ENCODE measurements at regions not wholly inside any gene's neighbourhood (a gene's known extent, or its start where the extent isn't known, plus 50 kb on each side); places are given as distances from the start of the nearest gene placed in this dataset.

DNA sequence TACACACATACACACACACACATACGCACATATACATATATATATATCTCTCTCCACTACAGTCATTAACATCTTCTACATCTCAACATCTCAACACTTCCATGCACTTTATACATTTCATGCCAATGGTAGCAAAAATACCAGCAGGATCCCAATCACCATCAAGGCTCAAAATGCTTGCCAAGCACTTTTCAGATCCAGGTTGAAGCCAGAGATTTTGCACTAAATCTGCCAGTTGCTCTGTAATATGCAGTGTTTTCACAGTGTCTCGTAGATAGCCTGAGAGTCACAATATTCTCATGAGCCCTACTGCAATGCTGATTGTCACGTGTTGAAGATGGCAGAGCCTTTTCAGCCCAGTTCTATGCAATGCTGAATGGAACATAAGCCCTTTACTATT is 1140.9 kb upstream of the C9orf72 start:
- DNase-seq, result no peak

DNA sequence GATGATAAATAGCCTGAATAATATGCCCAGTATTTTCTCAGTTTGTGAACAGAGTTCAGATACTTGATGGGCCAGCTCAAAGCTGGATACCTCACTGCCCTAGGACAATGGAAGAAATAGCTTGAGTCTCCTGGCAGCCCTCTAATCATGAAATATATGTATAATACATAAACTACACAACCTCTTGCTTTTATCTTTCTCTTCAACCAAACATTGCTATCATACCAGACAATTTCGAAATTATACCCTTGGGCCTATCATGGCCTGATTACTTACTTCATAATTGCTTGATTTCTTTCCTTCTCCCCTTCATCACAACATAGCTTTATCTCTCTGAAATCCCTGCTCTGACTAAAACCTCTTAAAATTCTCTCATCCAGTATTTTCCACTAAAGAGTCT is 1144.9 kb upstream of the C9orf72 start:
- DNase-seq, result no peak

- no peak for DNase-seq
Observed at GRCh38 chr9:28720746-28721145, 1147.5 kb upstream of the C9orf72 start.

DNA sequence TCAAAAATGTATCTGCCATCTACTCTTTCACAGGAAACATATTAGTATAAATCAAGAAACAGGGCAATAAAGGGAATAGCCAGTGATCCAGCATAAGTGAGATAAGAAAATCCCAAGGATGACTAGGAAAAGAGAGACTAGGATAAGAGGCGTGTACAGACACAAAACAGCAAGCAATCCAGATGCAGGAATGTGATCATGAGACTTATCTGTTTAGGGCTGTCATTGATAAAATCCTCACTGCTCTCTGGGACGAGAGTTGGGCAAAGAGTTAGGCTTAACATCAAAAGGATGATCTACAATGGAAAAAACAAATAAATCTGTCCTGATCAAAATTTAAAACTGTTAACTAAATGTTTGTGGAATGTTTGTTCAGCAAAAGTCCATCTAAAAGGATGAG is 1156.8 kb upstream of the C9orf72 start:
- DNase-seq, result no peak

DNA sequence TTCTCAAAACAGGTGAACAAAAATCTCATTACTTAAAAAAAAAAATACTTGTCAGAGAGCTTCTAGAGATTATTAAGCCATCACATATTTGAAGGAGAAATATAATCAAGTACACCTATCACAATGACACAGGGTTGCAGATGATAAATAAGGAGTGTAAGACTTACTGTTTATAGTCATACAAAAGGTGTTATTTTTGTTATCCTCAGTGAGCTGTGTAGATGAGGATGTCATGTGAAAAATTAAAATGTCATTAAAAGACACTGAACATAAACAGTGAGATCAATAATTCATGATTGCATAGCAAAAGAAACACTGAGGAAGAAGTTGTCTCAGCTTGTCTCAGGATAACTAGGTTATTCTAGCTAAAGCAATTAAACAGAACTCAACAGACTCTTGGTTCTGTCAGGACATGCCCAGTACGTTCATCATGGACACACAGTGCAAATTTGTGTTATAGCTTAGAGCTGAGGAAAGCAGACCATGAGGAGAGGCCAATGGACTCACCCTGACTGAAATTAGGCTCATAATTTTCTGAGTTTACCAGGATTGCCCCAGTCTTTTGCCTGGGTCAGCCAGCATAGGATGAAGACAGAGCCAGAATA is 1162.6 kb upstream of the C9orf72 start:
- no peak for DNase-seq

DNA sequence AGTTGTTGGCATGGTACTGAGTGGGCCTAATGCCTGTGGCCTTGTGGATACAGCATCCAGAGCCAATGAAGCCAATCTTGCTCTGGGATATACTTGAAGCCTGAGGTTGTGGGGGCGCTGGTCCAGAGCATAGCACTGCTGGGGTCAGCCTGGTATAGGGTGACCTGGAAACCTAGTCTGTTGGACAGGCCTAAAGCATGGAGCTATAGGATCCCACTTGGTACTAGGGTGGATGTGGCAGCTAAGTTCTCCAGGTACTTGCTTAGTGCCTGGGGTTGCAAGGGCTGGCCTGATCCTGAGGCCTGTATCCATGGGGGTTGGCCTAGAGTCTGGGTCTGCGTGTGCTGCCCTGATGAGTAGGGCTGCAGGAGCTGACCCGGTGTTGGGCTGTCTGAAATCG is 1168.2 kb upstream of the C9orf72 start:
- DNase-seq, result no peak

GRCh38 chr9:28747351-28747985 is 1174.2 kb upstream of the C9orf72 start:
- DNase-seq, result no peak

DNA sequence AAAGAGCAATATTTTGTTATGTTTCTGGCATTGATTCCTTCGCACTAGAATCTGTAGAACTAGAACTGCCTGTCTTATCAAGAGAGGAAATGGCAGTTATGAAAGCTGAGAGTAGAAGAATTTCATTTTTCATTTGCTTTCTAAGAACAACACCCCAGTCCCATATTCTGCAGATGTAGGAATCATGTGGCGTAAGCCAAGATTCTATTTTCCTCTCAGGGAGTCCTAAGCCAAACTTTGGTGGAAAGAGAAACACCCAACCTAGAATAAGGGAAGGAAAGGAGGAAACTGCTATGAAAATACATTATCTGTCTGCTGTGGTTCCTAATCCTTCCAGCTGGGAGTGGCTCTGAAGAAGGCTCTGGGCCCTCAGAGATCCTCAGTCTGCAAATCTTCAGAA is 1176.9 kb upstream of the C9orf72 start:
- no peak for DNase-seq

DNA sequence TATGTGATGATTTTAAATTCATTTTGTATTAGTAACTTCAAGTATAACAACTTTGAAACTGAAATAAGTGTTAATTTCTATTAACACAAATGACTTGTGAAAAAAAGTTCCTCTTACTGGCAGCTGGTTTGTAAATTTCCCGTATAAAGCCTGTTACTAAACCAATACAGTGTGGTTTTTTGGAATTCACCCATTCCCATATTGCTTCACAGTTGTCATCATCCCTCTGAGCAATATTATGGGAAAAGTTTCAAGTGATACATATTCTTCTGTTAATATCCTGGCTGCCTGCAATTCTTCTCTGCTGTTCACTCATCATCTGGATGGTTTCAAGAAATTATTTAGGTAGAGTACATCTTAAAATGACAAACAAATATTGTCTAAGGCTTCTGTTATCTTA is 1185.1 kb upstream of the C9orf72 start:
- DNase-seq, result no peak

- DNase-seq, result no peak
Observed at GRCh38 chr9:28758971-28759370, 1185.7 kb upstream of the C9orf72 start.

- DNase-seq, result no peak
Observed at GRCh38 chr9:28762167-28762566, 1188.9 kb upstream of the C9orf72 start.

GRCh38 chr9:28764532-28764931 is 1191.3 kb upstream of the C9orf72 start:
- no peak for DNase-seq

GRCh38 chr9:28770226-28770625 is 1196.9 kb upstream of the C9orf72 start:
- no peak for DNase-seq

GRCh38 chr9:28770827-28771226 is 1197.5 kb upstream of the C9orf72 start:
- no peak for DNase-seq

- no peak for DNase-seq
Observed at GRCh38 chr9:28774433-28775235, 1201.4 kb upstream of the C9orf72 start.

- no peak for DNase-seq
Observed at GRCh38 chr9:28779243-28779642, 1206.0 kb upstream of the C9orf72 start.

- DNase-seq, result no peak
Observed at GRCh38 chr9:28781481-28781880, 1208.2 kb upstream of the C9orf72 start.

DNA sequence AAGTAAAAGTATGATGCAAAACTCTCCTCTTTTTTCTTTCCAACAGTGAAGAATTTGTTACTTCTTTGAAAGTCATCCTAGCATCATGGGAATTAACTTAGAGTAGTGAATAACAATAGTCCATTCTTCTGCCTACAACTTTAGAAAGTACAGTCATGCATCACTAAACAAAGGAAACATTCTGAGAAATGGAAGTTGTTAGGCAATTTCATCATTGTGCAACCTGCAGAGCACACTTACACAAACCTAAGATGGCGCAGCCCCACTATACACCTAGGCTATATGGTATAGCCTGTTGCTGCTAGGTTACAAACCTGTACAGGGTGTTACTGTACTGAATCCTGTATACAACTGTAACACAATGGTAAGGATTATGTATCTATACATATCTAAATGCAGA is 1209.3 kb upstream of the C9orf72 start:
- no peak for DNase-seq

DNA sequence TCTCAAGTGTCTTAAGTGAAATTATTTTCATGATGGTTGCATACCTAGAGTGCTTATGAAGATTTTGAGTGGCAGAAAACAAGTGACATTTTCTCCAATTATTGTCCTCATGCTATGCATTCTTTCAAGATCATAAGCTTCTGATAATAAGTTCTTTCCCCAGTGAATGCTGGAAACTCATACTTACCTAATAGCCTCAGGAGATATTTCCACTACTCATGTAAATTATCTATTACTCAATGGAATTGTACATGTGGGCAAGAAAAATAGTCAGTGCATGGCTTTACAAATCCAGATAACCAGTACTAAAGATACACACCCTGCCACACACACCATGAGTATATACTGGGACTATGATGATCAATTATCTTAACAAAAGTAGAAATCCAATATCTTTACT is 1219.4 kb upstream of the C9orf72 start:
- no peak for DNase-seq

DNA sequence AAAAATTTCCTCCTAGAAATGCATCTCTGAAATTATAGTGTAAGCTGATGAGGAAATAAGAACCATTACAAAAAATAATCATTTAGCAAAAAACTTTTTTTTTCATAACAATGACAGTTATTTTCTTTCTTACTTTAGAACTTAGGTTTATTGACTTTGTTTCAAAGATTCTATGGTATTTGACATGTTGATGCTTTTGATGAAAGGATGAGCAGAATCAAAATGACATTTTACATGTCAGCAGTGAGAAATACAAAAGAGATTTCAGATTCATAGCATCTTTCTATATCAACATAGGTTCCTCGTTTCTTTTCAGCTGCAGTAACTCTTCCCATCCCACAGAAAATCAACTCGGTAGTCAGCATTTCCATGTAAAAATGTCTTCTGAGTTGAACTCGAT is 1226.6 kb upstream of the C9orf72 start:
- no peak for DNase-seq

DNA sequence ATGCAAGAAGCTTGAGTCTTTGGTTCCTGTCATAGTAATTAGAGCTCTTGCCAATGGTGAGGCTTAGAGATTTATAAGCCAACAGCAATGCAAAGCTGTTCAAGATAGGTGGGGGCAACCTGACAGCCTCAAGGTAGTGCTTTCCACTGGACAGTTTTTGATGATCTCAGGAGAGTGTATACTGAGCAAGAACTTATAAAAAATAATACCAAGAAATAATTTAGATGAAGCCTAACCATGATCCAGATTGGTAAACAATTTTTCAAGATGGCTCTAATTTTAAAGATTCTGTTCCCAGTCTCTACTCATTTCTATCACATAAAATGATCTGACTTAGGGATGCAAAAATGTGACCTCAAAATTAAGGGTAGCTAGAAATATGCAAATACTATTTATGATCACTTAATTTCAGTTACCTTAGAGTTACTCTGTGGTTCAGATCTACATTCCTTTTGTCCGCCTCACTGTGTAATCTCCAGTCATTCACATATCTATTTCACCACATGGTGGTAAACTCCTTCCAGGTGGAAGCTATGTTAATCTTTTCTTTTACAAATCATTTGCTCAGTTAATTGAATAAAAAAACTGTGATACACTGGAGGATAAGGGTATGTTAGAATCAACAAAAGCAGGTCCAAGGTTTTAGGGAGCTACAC is 1228.0 kb upstream of the C9orf72 start:
- no peak for DNase-seq

DNA sequence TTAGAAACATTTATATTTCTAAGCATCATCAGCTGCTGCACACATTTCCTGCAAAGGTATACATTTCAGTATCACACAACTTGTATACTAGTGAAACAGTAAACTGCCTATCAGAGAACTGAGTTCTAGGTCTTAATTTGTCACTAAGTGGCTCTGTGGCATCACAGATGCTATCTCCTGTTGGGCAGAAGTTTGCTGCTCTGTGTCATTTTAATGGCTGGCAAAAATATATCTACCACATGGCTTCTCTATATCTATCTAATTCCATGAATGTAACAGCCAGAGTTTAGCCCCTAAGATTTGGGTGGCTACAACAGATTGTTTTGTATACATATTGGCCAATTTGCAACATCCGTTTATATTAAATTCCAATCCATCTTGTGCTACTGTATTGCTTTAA is 1231.9 kb upstream of the C9orf72 start:
- DNase-seq, result no peak

Measured in nucleus accumbens (tissue), 56 donors.